Natural killer cell (primary cell): ENCODE measurements at regions not wholly inside any gene's neighbourhood (a gene's known extent, or its start where the extent isn't known, plus 50 kb on each side); places are given as distances from the start of the nearest gene placed in this dataset.

ENCODE experiments used
- ATAC-seq, 3 donors: fragments of 150-1000 bp in 2 of 3; fragments of 200-7000 bp in 1 of 3; cut with Tn5 transposase; 1 replicate in 1 of 3; 2 replicates in 2 of 3; pipeline ENCODE4 v1.10.0; 2021; ENCODE audit warnings: mild to moderate bottlenecking in 2 of 3, moderate library complexity in 2 of 3
- DNase-seq, 2 donors: peaks; one replicate each; pipeline versions ENCODE4 v3.0.0 to v3.0.0-alpha.2; 2013 to 2021; ENCODE audit warnings: mixed read lengths in 1 of 2
- H3K27ac ChIP-seq: one replicate; pipeline ENCODE4 v1.5.1; 2013; ENCODE audit warnings: mild to moderate bottlenecking, low read length
- H3K27me3 ChIP-seq: one replicate; pipeline ENCODE4 v1.6.1; 2013; ENCODE audit warnings: low read length; ENCODE audit not compliant: control insufficient read depth, insufficient read depth
- H3K36me3 ChIP-seq: one replicate; pipeline ENCODE4 v1.6.1; 2013; ENCODE audit warnings: low read length; ENCODE audit not compliant: control insufficient read depth, insufficient read depth
- H3K4me1 ChIP-seq: one replicate; pipeline ENCODE4 v1.6.1; 2013; ENCODE audit warnings: low read length; ENCODE audit not compliant: control insufficient read depth, insufficient read depth
- H3K4me3 ChIP-seq: one replicate; pipeline ENCODE4 v1.5.1; 2013; ENCODE audit warnings: low read length
- H3K9me3 ChIP-seq: one replicate; pipeline ENCODE4 v1.6.1; 2013; ENCODE audit warnings: low read length; ENCODE audit not compliant: control insufficient read depth, insufficient read depth
- H3K27ac Mint-ChIP-seq, 2 donors: one replicate each; pipeline ENCODE4 v1.8.0; 2022; ENCODE audit warnings: mild to moderate bottlenecking in 2 of 2, mixed read lengths in 2 of 2, moderate library complexity in 1 of 2
- H3K27me3 Mint-ChIP-seq, 2 donors: one replicate each; pipeline ENCODE4 v1.8.0; 2022; ENCODE audit warnings: low read depth in 2 of 2, mixed read lengths in 2 of 2
- H3K36me3 Mint-ChIP-seq: one replicate; pipeline ENCODE4 v1.8.0; 2022; ENCODE audit warnings: mixed read lengths
- H3K4me1 Mint-ChIP-seq, 2 donors: one replicate each; pipeline ENCODE4 v1.8.0; 2022; ENCODE audit warnings: mixed read lengths in 2 of 2
- H3K4me3 Mint-ChIP-seq: one replicate; pipeline ENCODE4 v1.8.0; 2022; ENCODE audit warnings: mild to moderate bottlenecking, moderate library complexity, mixed read lengths
- H3K9me3 Mint-ChIP-seq, 2 donors: one replicate each; pipeline ENCODE4 v1.8.0; 2022; ENCODE audit warnings: mixed read lengths in 2 of 2
- WGBS: methylation state at CpG from one replicate; pipeline ENCODE4 v1.1.7; 2013; ENCODE audit warnings: missing lambda C conversion rate; ENCODE audit not compliant: insufficient coverage; 5-methylcytosine and 5-hydroxymethylcytosine counted together
- intact Hi-C: fragments of 100-400 bp; cut with micrococcal nuclease; formaldehyde crosslinking; loops from one replicate; pipeline ENCODE4 v1.14.2; 2022
- TF ChIP-seq, protein P1 (sequence below): fragments of 200-600 bp; IDR thresholded peaks from one replicate; pipeline ENCODE4 v1.8.0; 2022; ENCODE audit warnings: antibody characterized with exemption

DNA sequence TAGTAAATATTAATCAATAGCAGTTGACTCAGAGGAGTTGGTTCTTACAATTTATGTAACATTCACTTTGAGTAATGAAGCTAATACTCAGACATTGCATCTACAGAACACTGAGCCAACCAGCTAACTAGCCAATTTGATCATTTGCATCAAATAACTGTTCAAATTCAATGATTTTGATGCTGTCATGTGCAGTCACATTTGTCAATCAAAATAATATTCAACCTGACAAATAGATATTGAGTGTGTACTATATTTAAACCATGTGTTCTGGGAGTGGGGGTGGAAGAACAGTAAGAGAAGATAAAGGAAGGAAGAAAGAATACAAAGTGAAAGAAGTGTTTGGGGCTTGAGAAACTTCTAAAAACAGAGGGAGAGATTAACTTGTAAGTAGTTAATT lies 277.2 kb upstream of the ARHGEF26 start:
- no peak for DNase-seq
- Mint-ChIP-seq H3K4me1 (no peaks in the 10 kb centered on the region), H3K9me3 (peaks cover 0 to 4% of the 10 kb centered on the region in 2 donors), H3K36me3 (no peaks in the 10 kb centered on the region), H3K27me3 (no peaks in the 10 kb centered on the region), H3K27ac (no peak overlapping the region), H3K4me3 (no peak overlapping the region)
- Histone ChIP-seq H3K9me3 (no peaks in the 10 kb centered on the region), H3K36me3 (no peaks in the 10 kb centered on the region), H3K4me1 (no peaks in the 10 kb centered on the region), H3K27me3 (no peaks in the 10 kb centered on the region), H3K4me3 (no peak overlapping the region), H3K27ac (no peak overlapping the region)
- intact Hi-C loops, result no loop called here
- TF ChIP-seq, protein P1, sequence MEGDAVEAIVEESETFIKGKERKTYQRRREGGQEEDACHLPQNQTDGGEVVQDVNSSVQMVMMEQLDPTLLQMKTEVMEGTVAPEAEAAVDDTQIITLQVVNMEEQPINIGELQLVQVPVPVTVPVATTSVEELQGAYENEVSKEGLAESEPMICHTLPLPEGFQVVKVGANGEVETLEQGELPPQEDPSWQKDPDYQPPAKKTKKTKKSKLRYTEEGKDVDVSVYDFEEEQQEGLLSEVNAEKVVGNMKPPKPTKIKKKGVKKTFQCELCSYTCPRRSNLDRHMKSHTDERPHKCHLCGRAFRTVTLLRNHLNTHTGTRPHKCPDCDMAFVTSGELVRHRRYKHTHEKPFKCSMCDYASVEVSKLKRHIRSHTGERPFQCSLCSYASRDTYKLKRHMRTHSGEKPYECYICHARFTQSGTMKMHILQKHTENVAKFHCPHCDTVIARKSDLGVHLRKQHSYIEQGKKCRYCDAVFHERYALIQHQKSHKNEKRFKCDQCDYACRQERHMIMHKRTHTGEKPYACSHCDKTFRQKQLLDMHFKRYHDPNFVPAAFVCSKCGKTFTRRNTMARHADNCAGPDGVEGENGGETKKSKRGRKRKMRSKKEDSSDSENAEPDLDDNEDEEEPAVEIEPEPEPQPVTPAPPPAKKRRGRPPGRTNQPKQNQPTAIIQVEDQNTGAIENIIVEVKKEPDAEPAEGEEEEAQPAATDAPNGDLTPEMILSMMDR, result no peak
- no peak for ATAC-seq

DNA sequence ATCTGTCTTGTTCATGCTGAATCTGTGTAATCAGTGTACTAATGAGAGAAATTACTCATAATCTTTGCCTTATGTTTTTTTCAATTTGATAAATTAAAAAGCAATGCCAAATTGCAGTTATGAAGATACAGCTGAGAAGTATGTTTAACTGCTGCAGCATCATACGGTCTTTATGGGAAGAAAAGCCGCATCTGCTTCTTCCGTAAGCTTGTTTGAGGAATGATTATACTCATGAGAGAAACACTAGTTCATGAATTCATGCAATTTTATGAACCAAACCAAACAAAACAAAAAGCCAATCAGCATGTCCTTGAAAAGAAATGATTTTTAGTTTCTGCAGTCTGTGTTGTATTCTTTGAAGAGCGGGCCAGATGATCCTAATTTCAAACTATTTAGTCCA lies 275.9 kb upstream of the ARHGEF26 start:
- TF ChIP-seq, protein P1, result no peak
- ATAC-seq, result no peak
- intact Hi-C loops, result no loop called here
- Mint-ChIP-seq H3K4me1 (no peaks in the 10 kb centered on the region), H3K27me3 (no peaks in the 10 kb centered on the region), H3K9me3 (peaks cover 0 to 4% of the 10 kb centered on the region in 2 donors), H3K4me3 (no peak overlapping the region), H3K27ac (no peak overlapping the region), H3K36me3 (no peaks in the 10 kb centered on the region)
- DNase-seq, result no peak
- Histone ChIP-seq H3K9me3 (no peaks in the 10 kb centered on the region), H3K4me3 (no peak overlapping the region), H3K4me1 (no peaks in the 10 kb centered on the region), H3K36me3 (no peaks in the 10 kb centered on the region), H3K27ac (no peak overlapping the region), H3K27me3 (no peaks in the 10 kb centered on the region)
- WGBS, result 95% methylated on average over 3 of the region's 4 CpGs

DNA sequence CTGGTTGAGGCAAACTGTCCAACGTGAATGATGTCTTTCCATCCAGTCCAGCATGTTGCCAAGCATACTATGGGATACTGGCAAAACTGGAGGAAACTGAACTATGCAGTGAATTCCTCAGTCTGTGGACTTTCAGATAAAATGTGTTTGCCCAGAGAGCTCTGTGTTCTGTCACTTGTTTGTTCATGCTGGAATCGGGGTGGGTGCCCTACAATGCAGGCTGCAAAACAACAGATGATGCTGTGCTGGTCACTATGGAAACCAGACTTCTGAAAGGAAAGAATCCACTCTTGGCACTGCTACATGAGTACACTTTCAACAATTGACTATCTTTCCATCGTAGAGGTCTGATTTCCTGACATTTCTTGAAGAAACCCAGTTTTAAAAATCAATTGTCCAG lies 272.5 kb upstream of the ARHGEF26 start:
- Histone ChIP-seq H3K4me3 (no peak overlapping the region), H3K9me3 (no peaks in the 10 kb centered on the region), H3K4me1 (no peaks in the 10 kb centered on the region), H3K27ac (no peak overlapping the region), H3K27me3 (no peaks in the 10 kb centered on the region), H3K36me3 (no peaks in the 10 kb centered on the region)
- Mint-ChIP-seq H3K36me3 (no peaks in the 10 kb centered on the region), H3K4me3 (no peak overlapping the region), H3K27ac (no peak overlapping the region), H3K4me1 (no peaks in the 10 kb centered on the region), H3K9me3 (no peaks in the 10 kb centered on the region), H3K27me3 (no peaks in the 10 kb centered on the region)
- TF ChIP-seq, protein P1, result no peak
- DNase-seq (no peak), ATAC-seq (no peak)
- intact Hi-C loops, result no loop called here
- 90% methylated on average over 3 of the region's 3 CpGs for WGBS

DNA sequence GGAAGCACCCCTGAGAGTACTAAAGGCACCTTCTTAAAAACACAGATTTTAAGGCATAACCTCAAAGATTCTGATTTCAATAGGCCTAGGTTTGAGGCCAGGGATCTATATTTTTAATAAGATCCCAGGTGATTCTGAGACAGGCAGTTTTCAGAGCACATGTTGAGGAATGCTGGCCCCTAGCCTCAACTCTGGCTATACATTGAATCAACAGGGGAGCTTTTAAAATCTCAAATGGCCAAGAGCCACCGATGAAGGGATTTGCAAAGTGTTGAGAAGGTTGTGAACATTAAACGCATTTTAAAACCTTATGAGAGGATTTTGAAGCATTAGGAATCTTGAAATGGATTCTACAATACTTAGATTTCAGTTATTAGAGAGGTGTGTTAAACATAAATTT lies 268.8 kb upstream of the ARHGEF26 start:
- TF ChIP-seq, protein P1, result no peak
- no peaks in the 10 kb centered on the region for H3K36me3 ChIP-seq
- no peaks in the 10 kb centered on the region for H3K4me1 ChIP-seq
- H3K9me3 ChIP-seq, result no peaks in the 10 kb centered on the region
- intact Hi-C loops, result no loop called here
- no peaks in the 10 kb centered on the region for H3K36me3 Mint-ChIP-seq
- H3K4me1 Mint-ChIP-seq, result no peaks in the 10 kb centered on the region
- H3K4me3 ChIP-seq, result no peak overlapping the region
- ATAC-seq (no peak), DNase-seq (no peak)
- H3K9me3 Mint-ChIP-seq, result no peaks in the 10 kb centered on the region
- H3K27me3 ChIP-seq, result no peaks in the 10 kb centered on the region
- peaks cover 0 to 5% of the 10 kb centered on the region in 2 donors for H3K27me3 Mint-ChIP-seq
- H3K4me3 Mint-ChIP-seq, result no peak overlapping the region
- 69% methylated on average over 2 of the region's 2 CpGs for WGBS
- no peak overlapping the region for H3K27ac ChIP-seq
- no peak overlapping the region for H3K27ac Mint-ChIP-seq
